ENCODE measurements at regions not wholly inside any gene's neighbourhood (a gene's known extent, or its start where the extent isn't known, plus 50 kb on each side); places are given as distances from the start of the nearest gene placed in this dataset.

- CTCF ChIA-PET: no interaction called here
Observed at GRCh38 chr20:37461405-37461804, 59.6 kb upstream of the NNAT start.

More at GRCh38 chr20:37461405-37461804, 59.6 kb upstream of the NNAT start:
- Histone ChIP-seq H3K4me3 (ENCODE audit: control extremely low read depth in 1 of 5, extremely low read depth in 1 of 5, insufficient read depth in 1 of 5, low read depth in 2 of 5, low read length in 4 of 5) (no peak overlapping the region), H3K27me3 (replicated peaks in 1 of 4; ENCODE audit: control extremely low read depth in 1 of 4, control insufficient read depth in 3 of 4, insufficient read depth in 4 of 4, low read length in 3 of 4) (peaks cover 0 to 5% (median 0%) of the 10 kb centered on the region in 4 experiments), H3K9ac (ENCODE audit: low read length) (no peak overlapping the region), H2AFZ (ENCODE audit: insufficient read depth, low read depth, low read length, poor library complexity, severe bottlenecking) (no peak overlapping the region), H4K20me1 (ENCODE audit: control insufficient read depth, insufficient read depth, low read length, poor library complexity, severe bottlenecking) (no peaks in the 10 kb centered on the region), H3K4me1 (ENCODE audit: control insufficient read depth in 2 of 2, insufficient read depth in 2 of 2, low read length in 2 of 2) (no peaks in the 10 kb centered on the region), H3K9me3 (ENCODE audit: control extremely low read depth in 1 of 3, control insufficient read depth in 2 of 3, insufficient read depth in 1 of 3, low read length in 2 of 3) (peaks cover 0 to 17% (median 2%) of the 10 kb centered on the region in 3 donors), H3K79me2 (ENCODE audit: control insufficient read depth, insufficient read depth, low read length) (no peaks in the 10 kb centered on the region), H3K4me2 (replicated peaks; ENCODE audit: low read depth, low read length, poor library complexity, severe bottlenecking) (no peak overlapping the region), H3K27ac (ENCODE audit: low read length in 2 of 2) (no peak overlapping the region), H3K36me3 (replicated peaks in 1 of 2; ENCODE audit: control extremely low read depth in 1 of 2, control insufficient read depth in 1 of 2, extremely low read depth in 1 of 2, insufficient read depth in 2 of 2, low read length in 1 of 2) (no peaks in the 10 kb centered on the region)
- ATAC-seq (ENCODE audit: low read depth): no peak
- peaks cover 16% of the 10 kb centered on the region for H3K9me3 Mint-ChIP-seq (ENCODE audit: insufficient read depth)
- H3K4me3 Mint-ChIP-seq: no peak overlapping the region
- peaks cover 35% of the 10 kb centered on the region for H3K27me3 Mint-ChIP-seq
- H3K4me1 Mint-ChIP-seq: no peaks in the 10 kb centered on the region
- TF ChIP-seq CTCF (IDR thresholded peaks at IDR 0.05) (no peak), EZH2 (IDR thresholded peaks at IDR 0.05; ENCODE audit: borderline replicate concordance, insufficient read depth, low read depth, low read length, poor library complexity, severe bottlenecking) (no peak)
- POLR2A ChIA-PET: no interaction called here
- WGBS (ENCODE audit: insufficient coverage): no CpG with 5 or more reads among the region's 3 CpGs
- intact Hi-C loops (cut with micrococcal nuclease): no loop called here
- no peak overlapping the region for H3K27ac Mint-ChIP-seq
- DNase-seq: no peak
